ENCODE measurements at regions not wholly inside any gene's neighbourhood (a gene's known extent, or its start where the extent isn't known, plus 50 kb on each side); places are given as distances from the start of the nearest gene placed in this dataset.
A peak's percentile ranks its signal among the peaks of the same experiment; 100 is the strongest.

GRCh38 chr3:146895026-146895749 lies 290.0 kb upstream of the PLSCR5 start:
- peak; percentile 3 for DNase-seq

- DNase-seq = no peak
Observed at GRCh38 chr3:146894406-146894805, 289.3 kb upstream of the PLSCR5 start.

GRCh38 chr3:146892041-146892440 lies 286.9 kb upstream of the PLSCR5 start:
- no peak for DNase-seq

DNA sequence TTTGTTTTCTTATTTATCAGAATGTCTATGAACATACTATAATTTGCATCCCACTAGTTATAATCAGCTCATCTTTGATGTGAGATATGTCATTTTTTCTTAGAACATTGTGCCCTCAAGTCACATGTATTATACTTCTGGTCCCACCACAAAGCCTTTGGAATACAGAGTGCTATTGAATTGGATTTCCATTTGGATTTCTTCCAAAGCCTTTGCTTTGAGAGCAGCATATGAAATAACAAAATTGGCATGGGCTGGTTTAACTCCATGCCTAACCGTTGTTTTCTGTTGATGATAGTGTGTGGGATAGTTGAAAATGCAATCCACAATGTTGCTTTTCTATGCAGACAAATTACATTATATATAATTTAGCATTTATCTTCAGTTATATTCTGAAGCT lies 284.5 kb upstream of the PLSCR5 start:
- peak; percentile 43 for DNase-seq

- DNase-seq = no peak
Observed at GRCh38 chr3:146888176-146888575, 283.0 kb upstream of the PLSCR5 start.

DNA sequence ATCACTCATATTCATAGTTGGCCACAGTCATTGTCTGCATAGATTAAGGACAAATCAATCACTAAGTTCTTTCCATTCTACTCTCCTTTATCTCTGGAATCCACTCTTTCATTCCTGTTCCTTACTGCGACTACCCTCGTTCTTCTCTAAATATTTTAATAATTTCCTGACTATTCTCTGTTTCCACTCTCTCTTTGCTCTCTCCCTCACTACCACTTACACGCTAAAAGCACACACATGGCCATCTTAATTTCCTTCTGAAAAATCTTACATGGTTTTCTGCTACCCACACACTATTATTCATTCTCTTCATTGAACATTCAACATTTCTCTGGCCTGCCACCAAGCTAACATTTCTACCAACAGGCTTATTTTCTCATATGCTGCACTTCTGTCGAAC lies 279.6 kb upstream of the PLSCR5 start:
- DNase-seq = no peak

GRCh38 chr3:146884296-146884695 lies 279.1 kb upstream of the PLSCR5 start:
- no peak for DNase-seq

GRCh38 chr3:146883288-146883687 lies 278.1 kb upstream of the PLSCR5 start:
- no peak for DNase-seq

GRCh38 chr3:146881966-146882760 lies 277.0 kb upstream of the PLSCR5 start:
- DNase-seq = no peak

- peak; percentile 50 for DNase-seq
Observed at GRCh38 chr3:146881356-146881755, 276.2 kb upstream of the PLSCR5 start.

DNA sequence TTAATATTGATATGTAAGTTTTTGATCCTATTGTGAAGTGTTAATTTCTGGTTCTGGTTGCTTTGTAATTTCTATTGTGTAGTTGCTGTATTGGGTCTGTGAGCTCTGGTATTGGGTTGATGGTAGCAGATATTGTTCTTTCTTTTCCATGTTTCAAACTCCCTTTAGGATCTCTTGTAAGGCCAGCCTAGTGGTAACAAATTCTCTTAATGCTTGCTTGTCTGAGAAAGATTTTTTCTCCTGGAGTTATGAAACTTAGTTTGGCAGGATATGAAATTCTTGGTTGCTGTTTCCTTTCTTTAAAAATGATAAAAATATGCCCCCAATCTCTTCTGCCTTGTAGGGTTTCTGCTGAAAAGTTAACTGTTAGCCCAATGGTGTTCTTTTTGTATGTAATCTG lies 268.6 kb upstream of the PLSCR5 start:
- no peak for DNase-seq

- DNase-seq = no peak
Observed at GRCh38 chr3:146865175-146865755, 260.1 kb upstream of the PLSCR5 start.

GRCh38 chr3:146861262-146861661 lies 256.1 kb upstream of the PLSCR5 start:
- DNase-seq = no peak

- DNase-seq = no peak
Observed at GRCh38 chr3:146854523-146854922, 249.4 kb upstream of the PLSCR5 start.

- no peak for DNase-seq
Observed at GRCh38 chr3:146851665-146852064, 246.5 kb upstream of the PLSCR5 start.

DNA sequence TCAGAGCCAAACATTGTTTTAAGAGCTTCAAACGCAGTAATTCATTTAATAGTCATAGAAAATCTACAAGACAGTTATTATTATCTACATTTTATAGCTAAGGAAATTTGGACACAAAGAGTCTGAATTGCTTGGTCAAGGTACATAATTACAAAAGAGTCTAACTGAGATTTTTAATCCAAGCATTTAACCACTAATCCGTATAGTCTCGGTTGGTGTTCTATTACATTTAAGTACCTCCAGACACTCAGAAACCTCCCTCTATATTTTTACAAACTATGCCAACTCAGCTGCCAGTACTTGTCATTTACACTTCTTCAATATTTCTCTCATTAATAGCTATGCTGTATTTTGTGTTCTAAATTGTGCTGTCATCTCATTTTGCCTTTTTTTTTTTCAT lies 240.2 kb upstream of the PLSCR5 start:
- no peak for DNase-seq

GRCh38 chr3:146843476-146843875 lies 238.3 kb upstream of the PLSCR5 start:
- DNase-seq = no peak

- no peak for DNase-seq
Observed at GRCh38 chr3:146839727-146840375, 234.7 kb upstream of the PLSCR5 start.

GRCh38 chr3:146838221-146838620 lies 233.1 kb upstream of the PLSCR5 start:
- no peak for DNase-seq

GRCh38 chr3:146834917-146835316 lies 229.8 kb upstream of the PLSCR5 start:
- peak; percentile 93 for DNase-seq

GRCh38 chr3:146832857-146833458 lies 227.8 kb upstream of the PLSCR5 start:
- DNase-seq = no peak

- DNase-seq = no peak
Observed at GRCh38 chr3:146831659-146832058, 226.5 kb upstream of the PLSCR5 start.

DNA sequence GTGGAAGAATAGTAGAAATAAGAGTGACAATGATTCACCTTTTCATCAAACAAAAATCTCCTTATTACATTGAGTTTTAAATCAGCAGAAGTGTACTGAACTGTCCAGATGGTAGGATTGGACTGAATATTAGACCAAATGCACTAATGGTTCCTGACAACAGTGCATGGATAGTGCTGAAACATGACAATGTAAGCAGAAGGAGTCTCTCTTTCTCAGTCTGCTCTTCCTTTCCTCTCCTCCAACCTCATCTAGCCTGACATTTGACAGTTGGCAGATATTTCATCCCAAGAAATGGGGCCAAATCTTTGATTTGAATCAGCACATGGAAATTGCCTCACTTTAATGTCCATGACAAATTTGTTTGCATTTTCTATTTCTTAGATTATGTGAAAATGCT lies 225.1 kb upstream of the PLSCR5 start:
- DNase-seq = no peak

Measured in NCI-H1105 (cell line).